Neural progenitor cell (in vitro differentiated cells): ENCODE measurements at regions not wholly inside any gene's neighbourhood (a gene's known extent, or its start where the extent isn't known, plus 50 kb on each side); places are given as distances from the start of the nearest gene placed in this dataset.

ENCODE experiments used
- DNase-seq: peaks from one replicate; pipeline ENCODE4 v3.0.0-alpha.2; 2016; ENCODE audit warnings: low spot score
- H2AFZ ChIP-seq: fragments of 200-600 bp; sonication (generic); replicated peaks from 2 replicates; pipeline ENCODE4 v1.6.1; 2016; ENCODE audit warnings: antibody characterized with exemption
- H3F3A ChIP-seq: fragments of 200-600 bp; sonication (generic); 2 replicates; pipeline ENCODE4 v1.6.1; 2016; ENCODE audit warnings: antibody characterized with exemption, low read depth
- H3K27ac ChIP-seq: fragments of 200-600 bp; sonication (generic); 2 replicates; pipeline ENCODE4 v1.5.1; 2016; ENCODE audit warnings: mild to moderate bottlenecking
- H3K27me3 ChIP-seq: fragments of 200-600 bp; sonication (generic); 2 replicates; pipeline ENCODE4 v1.6.1; 2016; ENCODE audit warnings: mild to moderate bottlenecking, moderate library complexity
- H3K36me3 ChIP-seq: fragments of 200-600 bp; sonication (generic); 2 replicates; pipeline ENCODE4 v1.5.1; 2016
- H3K4me1 ChIP-seq: fragments of 200-600 bp; sonication (generic); 2 replicates; pipeline ENCODE4 v1.6.1; 2016; ENCODE audit warnings: mixed run types
- H3K4me2 ChIP-seq: fragments of 200-600 bp; sonication (generic); 2 replicates; pipeline ENCODE4 v1.6.1; 2016
- H3K4me3 ChIP-seq: fragments of 200-600 bp; sonication (generic); 2 replicates; pipeline ENCODE4 v1.5.1; 2016
- H3K79me2 ChIP-seq: fragments of 200-600 bp; sonication (generic); 2 replicates; pipeline ENCODE4 v1.6.1; 2016; ENCODE audit warnings: low read depth
- H3K9ac ChIP-seq: fragments of 200-600 bp; sonication (generic); 2 replicates; pipeline ENCODE4 v1.6.1; 2016
- H3K9me3 ChIP-seq: fragments of 200-600 bp; sonication (generic); 2 replicates; pipeline ENCODE4 v1.5.1; 2016; ENCODE audit warnings: low read depth
- H4K20me1 ChIP-seq: fragments of 200-600 bp; sonication (generic); 2 replicates; pipeline ENCODE4 v1.6.1; 2016; ENCODE audit warnings: low read depth
- H3K27ac Mint-ChIP-seq: 3 replicates; pipeline ENCODE4 v1.8.0; 2021; ENCODE audit warnings: mixed read lengths
- H3K27me3 Mint-ChIP-seq: 2 replicates; pipeline ENCODE4 v1.8.0; 2022; ENCODE audit warnings: low read depth, mild to moderate bottlenecking, inconsistent platforms, moderate library complexity, mixed read lengths; ENCODE audit not compliant: insufficient read depth
- H3K36me3 Mint-ChIP-seq: 3 replicates; pipeline ENCODE4 v1.8.0; 2021; ENCODE audit warnings: mixed read lengths
- H3K4me1 Mint-ChIP-seq: 3 replicates; pipeline ENCODE4 v1.8.0; 2021; ENCODE audit warnings: mixed read lengths
- H3K4me3 Mint-ChIP-seq: 3 replicates; pipeline ENCODE4 v1.8.0; 2021; ENCODE audit warnings: mild to moderate bottlenecking, moderate library complexity, mixed read lengths
- H3K9me3 Mint-ChIP-seq: 3 replicates; pipeline ENCODE4 v1.8.0; 2020; ENCODE audit warnings: mixed read lengths
- CTCF ChIP-seq: fragments of 200-600 bp; sonication (generic); IDR thresholded peaks from 2 replicates; pipeline ENCODE4 v1.5.1; 2017; ENCODE audit warnings: antibody characterized with exemption, mild to moderate bottlenecking
- EZH2 ChIP-seq: fragments of 200-600 bp; sonication (generic); IDR thresholded peaks from 2 replicates; pipeline ENCODE4 v1.6.1; 2017; ENCODE audit warnings: antibody characterized with exemption, mild to moderate bottlenecking, moderate library complexity
- EZH2phosphoT487 ChIP-seq: fragments of 200-600 bp; sonication (generic); IDR thresholded peaks from 2 replicates; pipeline ENCODE4 v1.6.1; 2017; ENCODE audit warnings: antibody characterized with exemption

DNA sequence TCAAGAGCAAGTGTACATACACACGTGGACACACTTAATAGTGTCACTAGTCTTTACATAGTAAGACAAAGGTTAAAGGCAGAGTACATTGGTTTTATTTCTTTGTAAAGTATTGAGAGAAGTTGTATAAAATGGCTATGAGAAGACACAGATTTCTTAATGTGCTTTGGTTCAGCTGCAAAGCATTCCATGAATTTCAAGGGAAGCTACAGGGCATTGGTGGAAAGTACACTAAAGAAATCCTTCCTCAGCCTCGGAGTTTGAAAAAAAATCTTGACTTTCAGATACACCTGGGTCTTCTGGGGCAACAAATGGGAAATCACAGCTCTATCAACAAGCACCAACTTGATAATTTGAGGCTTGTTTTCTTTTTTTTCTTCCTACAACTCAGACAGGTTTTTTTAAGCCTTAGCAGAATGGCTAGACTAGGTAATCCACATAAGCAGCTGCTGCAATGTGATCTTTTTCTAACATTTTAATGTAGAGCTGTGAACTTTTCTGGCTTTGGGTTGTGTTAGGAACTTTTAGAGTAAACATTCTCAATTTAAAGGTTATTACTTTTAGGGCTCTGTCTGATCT, 140.4 kb upstream of the FST start:
- TF ChIP-seq EZH2 (no peak), CTCF (no peak), EZH2phosphoT487 (no peak)
- H3K4me3 Mint-ChIP-seq, result no peak overlapping the region
- no peaks in the 10 kb centered on the region for H3K36me3 ChIP-seq
- no peaks in the 10 kb centered on the region for H3K27me3 ChIP-seq
- H3K27ac ChIP-seq, result no peak overlapping the region
- H3K4me1 Mint-ChIP-seq, result no peaks in the 10 kb centered on the region
- H4K20me1 ChIP-seq, result no peaks in the 10 kb centered on the region
- no peak overlapping the region for H3K4me3 ChIP-seq
- H3K79me2 ChIP-seq, result no peaks in the 10 kb centered on the region
- H3K9me3 Mint-ChIP-seq, result peaks cover 1% of the 10 kb centered on the region
- H3K27me3 Mint-ChIP-seq, result no peaks in the 10 kb centered on the region
- no peaks in the 10 kb centered on the region for H3F3A ChIP-seq
- no peaks in the 10 kb centered on the region for H3K9me3 ChIP-seq
- DNase-seq, result no peak
- no peaks in the 10 kb centered on the region for H3K4me1 ChIP-seq
- no peak overlapping the region for H2AFZ ChIP-seq
- H3K36me3 Mint-ChIP-seq, result no peaks in the 10 kb centered on the region
- no peak overlapping the region for H3K27ac Mint-ChIP-seq
- H3K9ac ChIP-seq, result no peak overlapping the region
- H3K4me2 ChIP-seq, result no peak overlapping the region

GRCh38 chr5:53340956-53341750, 139.3 kb upstream of the FST start:
- Histone ChIP-seq H3K27me3 (no peaks in the 10 kb centered on the region), H3K79me2 (no peaks in the 10 kb centered on the region), H4K20me1 (no peaks in the 10 kb centered on the region), H2AFZ (no peak overlapping the region), H3K4me2 (no peak overlapping the region), H3K4me1 (no peaks in the 10 kb centered on the region), H3K27ac (no peak overlapping the region), H3K36me3 (no peaks in the 10 kb centered on the region), H3K9me3 (no peaks in the 10 kb centered on the region), H3K9ac (no peak overlapping the region), H3F3A (no peaks in the 10 kb centered on the region), H3K4me3 (no peak overlapping the region)
- TF ChIP-seq EZH2 (no peak), EZH2phosphoT487 (no peak)
- no peaks in the 10 kb centered on the region for H3K4me1 Mint-ChIP-seq
- H3K4me3 Mint-ChIP-seq, result no peak overlapping the region
- H3K27ac Mint-ChIP-seq, result no peak overlapping the region
- peaks cover 1% of the 10 kb centered on the region for H3K9me3 Mint-ChIP-seq
- DNase-seq, result no peak
- no peaks in the 10 kb centered on the region for H3K27me3 Mint-ChIP-seq
- no peaks in the 10 kb centered on the region for H3K36me3 Mint-ChIP-seq

DNA sequence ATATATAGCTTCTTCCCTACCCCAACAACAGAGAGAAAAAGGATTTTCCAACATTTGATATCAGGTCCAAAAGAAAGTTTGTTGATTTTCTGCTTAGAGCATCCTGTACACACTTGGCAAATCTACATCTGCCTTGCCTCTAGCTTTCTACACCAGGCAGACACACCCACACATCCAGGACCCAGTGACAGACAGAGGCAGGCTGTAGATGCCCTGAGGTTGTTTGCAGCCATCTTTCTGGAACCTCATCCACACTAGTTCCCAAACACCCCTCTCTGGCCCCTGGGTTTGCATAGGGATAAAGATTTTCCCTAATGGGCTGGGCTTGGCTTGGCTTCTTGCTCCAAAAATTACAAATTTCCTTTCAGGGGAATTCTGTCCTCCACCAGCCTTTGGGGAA, 138.2 kb upstream of the FST start:
- no peaks in the 10 kb centered on the region for H3K4me1 ChIP-seq
- H3K27me3 ChIP-seq, result no peaks in the 10 kb centered on the region
- H3K9me3 ChIP-seq, result no peaks in the 10 kb centered on the region
- no peaks in the 10 kb centered on the region for H3F3A ChIP-seq
- no peak overlapping the region for H3K27ac ChIP-seq
- H3K4me1 Mint-ChIP-seq, result no peaks in the 10 kb centered on the region
- H4K20me1 ChIP-seq, result no peaks in the 10 kb centered on the region
- H3K9ac ChIP-seq, result no peak overlapping the region
- no peak overlapping the region for H3K4me3 Mint-ChIP-seq
- DNase-seq, result no peak
- H3K36me3 Mint-ChIP-seq, result no peaks in the 10 kb centered on the region
- no peak overlapping the region for H2AFZ ChIP-seq
- no peaks in the 10 kb centered on the region for H3K27me3 Mint-ChIP-seq
- H3K4me3 ChIP-seq, result no peak overlapping the region
- H3K27ac Mint-ChIP-seq, result no peak overlapping the region
- no peak overlapping the region for H3K4me2 ChIP-seq
- no peaks in the 10 kb centered on the region for H3K79me2 ChIP-seq
- peaks cover 1% of the 10 kb centered on the region for H3K9me3 Mint-ChIP-seq
- H3K36me3 ChIP-seq, result no peaks in the 10 kb centered on the region
- TF ChIP-seq EZH2, result no peak
- TF ChIP-seq EZH2phosphoT487, result no peak
- TF ChIP-seq CTCF, result no peak

DNA sequence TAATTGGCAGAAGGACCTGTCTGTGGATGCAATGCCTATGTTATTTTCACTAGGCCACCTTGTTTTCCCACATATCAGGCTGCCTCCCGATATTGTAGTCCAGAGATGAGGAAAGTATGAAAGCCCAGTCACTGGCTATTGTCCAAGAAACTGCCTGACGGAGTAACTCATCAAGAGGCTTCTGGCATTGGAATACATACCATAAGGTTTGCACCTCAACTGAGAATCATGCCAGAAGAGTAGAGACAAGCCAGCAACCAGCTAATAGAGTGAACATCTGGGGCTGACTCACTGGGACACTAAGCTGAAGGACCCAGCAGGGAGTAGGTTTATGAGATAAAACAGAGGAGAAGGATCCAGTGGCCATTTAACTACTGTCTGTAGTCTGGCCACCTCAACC, 137.2 kb upstream of the FST start:
- Histone ChIP-seq H3K4me1 (no peaks in the 10 kb centered on the region), H3F3A (no peaks in the 10 kb centered on the region), H3K9ac (no peak overlapping the region), H3K4me2 (no peak overlapping the region), H3K36me3 (no peaks in the 10 kb centered on the region), H3K79me2 (no peaks in the 10 kb centered on the region), H4K20me1 (no peaks in the 10 kb centered on the region), H3K27me3 (no peaks in the 10 kb centered on the region), H3K9me3 (no peaks in the 10 kb centered on the region), H3K4me3 (no peak overlapping the region), H3K27ac (no peak overlapping the region), H2AFZ (no peak overlapping the region)
- H3K4me1 Mint-ChIP-seq, result no peaks in the 10 kb centered on the region
- no peak overlapping the region for H3K4me3 Mint-ChIP-seq
- no peaks in the 10 kb centered on the region for H3K36me3 Mint-ChIP-seq
- H3K27ac Mint-ChIP-seq, result no peak overlapping the region
- H3K27me3 Mint-ChIP-seq, result no peaks in the 10 kb centered on the region
- peaks cover 1% of the 10 kb centered on the region for H3K9me3 Mint-ChIP-seq
- no peak for DNase-seq
- no peak for TF ChIP-seq CTCF
- no peak for TF ChIP-seq EZH2
- TF ChIP-seq EZH2phosphoT487, result no peak
